HL-60 (cell line): ENCODE measurements at regions not wholly inside any gene's neighbourhood (a gene's known extent, or its start where the extent isn't known, plus 50 kb on each side); places are given as distances from the start of the nearest gene placed in this dataset.

Experiments used
- CTCF ChIP-seq: IDR thresholded peaks from one replicate; pipeline ENCODE4 v1.5.1; 2011; ENCODE audit warnings: low read length, control low read depth, inconsistent platforms; ENCODE audit not compliant: insufficient read depth
- POLR2AphosphoS5 ChIP-seq: IDR thresholded peaks from 2 replicates; pipeline ENCODE4 v1.6.1; 2012; ENCODE audit warnings: low read depth

GRCh38 chr18:40962784-40963183 is 992.2 kb upstream of the PIK3C3 start:
- TF ChIP-seq POLR2AphosphoS5 (no peak), CTCF (no peak)
